HuH-7.5 (cell line): ENCODE measurements at regions not wholly inside any gene's neighbourhood (a gene's known extent, or its start where the extent isn't known, plus 50 kb on each side); places are given as distances from the start of the nearest gene placed in this dataset.
"Not testable (repeated sequence)": the region's sequence is repeated elsewhere in the genome, so short reads cannot be mapped to it uniquely, and the experiment has no call there.

Source experiments
- DNase-seq: peaks from one replicate; pipeline ENCODE4 v3.0.0; 2011; ENCODE audit warnings: low spot score

GRCh38 chr9:115671963-115672305, 481.7 kb upstream of the PAPPA start:
- no peak for DNase-seq

GRCh38 chr9:115672477-115673316, 480.9 kb upstream of the PAPPA start:
- no peak for DNase-seq

GRCh38 chr9:115673599-115673998, 480.0 kb upstream of the PAPPA start:
- no peak for DNase-seq

- no peak for DNase-seq
Measured at GRCh38 chr9:115674091-115674490, 479.5 kb upstream of the PAPPA start.

GRCh38 chr9:115675834-115676233, 477.8 kb upstream of the PAPPA start:
- no peak for DNase-seq

GRCh38 chr9:115680231-115680630, 473.4 kb upstream of the PAPPA start:
- DNase-seq: no peak

GRCh38 chr9:115681585-115681984, 472.0 kb upstream of the PAPPA start:
- DNase-seq: no peak

- DNase-seq: no peak
Measured at GRCh38 chr9:115686069-115686468, 467.5 kb upstream of the PAPPA start.

GRCh38 chr9:115687356-115687755, 466.2 kb upstream of the PAPPA start:
- no peak for DNase-seq

- DNase-seq: no peak
Measured at GRCh38 chr9:115689331-115689730, 464.3 kb upstream of the PAPPA start.

GRCh38 chr9:115690786-115691496, 462.6 kb upstream of the PAPPA start:
- DNase-seq: no peak

- no peak for DNase-seq
Measured at GRCh38 chr9:115691693-115692092, 461.9 kb upstream of the PAPPA start.

GRCh38 chr9:115692868-115693267, 460.7 kb upstream of the PAPPA start:
- not testable (repeated sequence) for DNase-seq

- no peak for DNase-seq
Measured at GRCh38 chr9:115694014-115694413, 459.6 kb upstream of the PAPPA start.

- DNase-seq: no peak
Measured at GRCh38 chr9:115694991-115695390, 458.6 kb upstream of the PAPPA start.

- no peak for DNase-seq
Measured at GRCh38 chr9:115712981-115713380, 440.6 kb upstream of the PAPPA start.

GRCh38 chr9:115715666-115716065, 437.9 kb upstream of the PAPPA start:
- no peak for DNase-seq

GRCh38 chr9:115717298-115717697, 436.3 kb upstream of the PAPPA start:
- DNase-seq: no peak

- no peak for DNase-seq
Measured at GRCh38 chr9:115717711-115718173, 435.8 kb upstream of the PAPPA start.

- no peak for DNase-seq
Measured at GRCh38 chr9:115730396-115730795, 423.2 kb upstream of the PAPPA start.

- no peak for DNase-seq
Measured at GRCh38 chr9:115730845-115731244, 422.7 kb upstream of the PAPPA start.

GRCh38 chr9:115733318-115734110, 420.1 kb upstream of the PAPPA start:
- no peak for DNase-seq
